ENCODE measurements at regions not wholly inside any gene's neighbourhood (a gene's known extent, or its start where the extent isn't known, plus 50 kb on each side); places are given as distances from the start of the nearest gene placed in this dataset.

- no peak for DNase-seq (ENCODE audit: low read depth)
- TF ChIP-seq CTCF (IDR thresholded peaks at IDR 0.05; ENCODE audit: insufficient read depth, low read depth, low read length) = no peak
Observed at GRCh38 chr3:181578743-181579142, 133.0 kb upstream of the SOX2 start.

GRCh38 chr3:181572432-181572831 lies 139.3 kb upstream of the SOX2 start:
- H3K4me3 ChIP-seq (ENCODE audit: low read depth, low read length) = no peak overlapping the region
- no peak for DNase-seq (ENCODE audit: low read depth)
- no peak for TF ChIP-seq CTCF (IDR thresholded peaks at IDR 0.05; ENCODE audit: insufficient read depth, low read depth, low read length)

More at GRCh38 chr3:181578743-181579142, 133.0 kb upstream of the SOX2 start:
- H3K4me3 ChIP-seq (ENCODE audit: low read depth, low read length) = no peak overlapping the region

- no peak for DNase-seq (ENCODE audit: low read depth)
- no peak for TF ChIP-seq CTCF (IDR thresholded peaks at IDR 0.05; ENCODE audit: insufficient read depth, low read depth, low read length)
Observed at GRCh38 chr3:181570472-181570871, 141.3 kb upstream of the SOX2 start.

GRCh38 chr3:181569356-181569940 lies 142.3 kb upstream of the SOX2 start:
- no peak for TF ChIP-seq CTCF (IDR thresholded peaks at IDR 0.05; ENCODE audit: insufficient read depth, low read depth, low read length)
- H3K4me3 ChIP-seq (ENCODE audit: low read depth, low read length) = no peak overlapping the region
- DNase-seq (ENCODE audit: low read depth) = no peak

More at GRCh38 chr3:181570472-181570871, 141.3 kb upstream of the SOX2 start:
- H3K4me3 ChIP-seq (ENCODE audit: low read depth, low read length) = no peak overlapping the region

- no peak for DNase-seq (ENCODE audit: low read depth)
- H3K4me3 ChIP-seq (ENCODE audit: low read depth, low read length) = no peak overlapping the region
- TF ChIP-seq CTCF (IDR thresholded peaks at IDR 0.05; ENCODE audit: insufficient read depth, low read depth, low read length) = no peak
Observed at GRCh38 chr3:181568693-181569092, 143.0 kb upstream of the SOX2 start.

GRCh38 chr3:181568248-181568647 lies 143.5 kb upstream of the SOX2 start:
- no peak overlapping the region for H3K4me3 ChIP-seq (ENCODE audit: low read depth, low read length)
- DNase-seq (ENCODE audit: low read depth) = no peak
- TF ChIP-seq CTCF (IDR thresholded peaks at IDR 0.05; ENCODE audit: insufficient read depth, low read depth, low read length) = no peak
